ENCODE measurements at regions not wholly inside any gene's neighbourhood (a gene's known extent, or its start where the extent isn't known, plus 50 kb on each side); places are given as distances from the start of the nearest gene placed in this dataset.

GRCh38 chr16:59411961-59412841 is 678.1 kb upstream of the GOT2 start:
- peak; percentile 47 for TF ChIP-seq CTCF (conservative IDR thresholded peaks at IDR 0.05; ENCODE audit: low read length)
- no peak overlapping the region for H3K4me3 ChIP-seq (ENCODE audit: low read length)
- DNase-seq (ENCODE audit: low read depth): no peak

- TF ChIP-seq CTCF (conservative IDR thresholded peaks at IDR 0.05; ENCODE audit: low read length): no peak
- no peak overlapping the region for H3K4me3 ChIP-seq (ENCODE audit: low read length)
- DNase-seq (ENCODE audit: low read depth): no peak
These were observed 676.3 kb upstream of the GOT2 start for GRCh38 chr16:59410451-59410850.

- TF ChIP-seq CTCF (conservative IDR thresholded peaks at IDR 0.05; ENCODE audit: low read length): no peak
- H3K4me3 ChIP-seq (ENCODE audit: low read length): no peak overlapping the region
- no peak for DNase-seq (ENCODE audit: low read depth)
These were observed 671.7 kb upstream of the GOT2 start for GRCh38 chr16:59405802-59406201.

- no peak overlapping the region for H3K4me3 ChIP-seq (ENCODE audit: low read length)
- no peak for TF ChIP-seq CTCF (conservative IDR thresholded peaks at IDR 0.05; ENCODE audit: low read length)
- DNase-seq (ENCODE audit: low read depth): no peak
These were observed 670.4 kb upstream of the GOT2 start for GRCh38 chr16:59404509-59404908.

- no peak for TF ChIP-seq CTCF (conservative IDR thresholded peaks at IDR 0.05; ENCODE audit: low read length)
- no peak overlapping the region for H3K4me3 ChIP-seq (ENCODE audit: low read length)
- no peak for DNase-seq (ENCODE audit: low read depth)
These were observed 666.7 kb upstream of the GOT2 start for GRCh38 chr16:59400830-59401229.

- TF ChIP-seq CTCF (conservative IDR thresholded peaks at IDR 0.05; ENCODE audit: low read length): no peak
- no peak for DNase-seq (ENCODE audit: low read depth)
- H3K4me3 ChIP-seq (ENCODE audit: low read length): no peak overlapping the region
These were observed 663.5 kb upstream of the GOT2 start for GRCh38 chr16:59397638-59398037.

- no peak for DNase-seq (ENCODE audit: low read depth)
These were observed 660.4 kb upstream of the GOT2 start for GRCh38 chr16:59394526-59394925.

More at GRCh38 chr16:59394526-59394925, 660.4 kb upstream of the GOT2 start:
- no peak overlapping the region for H3K4me3 ChIP-seq (ENCODE audit: low read length)
- no peak for TF ChIP-seq CTCF (conservative IDR thresholded peaks at IDR 0.05; ENCODE audit: low read length)

All from AG10803 (cell line).